Thymus (tissue), 11 donors: ENCODE measurements at regions not wholly inside any gene's neighbourhood (a gene's known extent, or its start where the extent isn't known, plus 50 kb on each side); places are given as distances from the start of the nearest gene placed in this dataset.
"Not testable (repeated sequence)": the region's sequence is repeated elsewhere in the genome, so short reads cannot be mapped to it uniquely, and the experiment has no call there.

Source experiments
- DNase-seq, 9 donors: peaks; one replicate each; pipeline ENCODE4 v3.0.0-alpha.2; 2013; ENCODE audit warnings: low spot score in 9 of 9, low read depth in 6 of 9, missing footprints in 1 of 9
- H3K27ac ChIP-seq, 2 donors: one replicate each; pipeline ENCODE4 v1.5.1; 2013; ENCODE audit warnings: control low read depth in 1 of 2, low read depth in 1 of 2, low read length in 1 of 2, mild to moderate bottlenecking in 1 of 2, moderate library complexity in 1 of 2
- H3K27me3 ChIP-seq, 2 donors: one replicate each; pipeline ENCODE4 v1.5.1; 2013; ENCODE audit warnings: low read length in 1 of 2; ENCODE audit not compliant: control insufficient read depth in 2 of 2, insufficient read depth in 1 of 2
- H3K36me3 ChIP-seq, 2 donors: one replicate each; pipeline ENCODE4 v1.5.1; 2013; ENCODE audit warnings: low read length in 1 of 2, mild to moderate bottlenecking in 1 of 2, moderate library complexity in 1 of 2; ENCODE audit not compliant: control insufficient read depth in 2 of 2, insufficient read depth in 2 of 2
- H3K4me1 ChIP-seq, 2 donors: one replicate each; pipeline ENCODE4 v1.5.1; 2013; ENCODE audit warnings: low read length in 2 of 2; ENCODE audit not compliant: control insufficient read depth in 2 of 2, insufficient read depth in 2 of 2
- H3K4me3 ChIP-seq, 2 donors: one replicate each; pipeline ENCODE4 v1.5.1; 2013; ENCODE audit warnings: low read length in 2 of 2, control low read depth in 1 of 2, mild to moderate bottlenecking in 1 of 2
- H3K9me3 ChIP-seq, 2 donors: one replicate each; pipeline ENCODE4 v1.5.1; 2013; ENCODE audit warnings: low read length in 1 of 2, mild to moderate bottlenecking in 1 of 2; ENCODE audit not compliant: control insufficient read depth in 2 of 2, insufficient read depth in 1 of 2
- WGBS: extraction: QIAGEN DNeasy Blood & Tissue Kit; methylation state at CpG from one replicate; pipeline ENCODE4 v1.1.7; 2013; 5-methylcytosine and 5-hydroxymethylcytosine counted together
- donor health status: healthy.

GRCh38 chr16:9676560-9677300, 505.5 kb downstream of the GRIN2A start:
- H3K27me3 ChIP-seq, result not testable (repeated sequence)
- 74% methylated on average over 6 of the region's 12 CpGs for WGBS

GRCh38 chr16:9677301-9677653, 505.0 kb downstream of the GRIN2A start:
- no peaks in the 10 kb centered on the region for H3K27me3 ChIP-seq
- no peak overlapping the region for H3K27ac ChIP-seq
- 73% methylated on average over 3 of the region's 3 CpGs for WGBS
- H3K4me1 ChIP-seq, result no peaks in the 10 kb centered on the region
- no peaks in the 10 kb centered on the region for H3K36me3 ChIP-seq
- DNase-seq, result no peak
- H3K9me3 ChIP-seq, result no peaks in the 10 kb centered on the region
- H3K4me3 ChIP-seq, result no peak overlapping the region

More at GRCh38 chr16:9676560-9677300, 505.5 kb downstream of the GRIN2A start:
- not testable (repeated sequence) for H3K9me3 ChIP-seq, H3K4me3 ChIP-seq, DNase-seq, H3K36me3 ChIP-seq, H3K27ac ChIP-seq, H3K4me1 ChIP-seq

DNA sequence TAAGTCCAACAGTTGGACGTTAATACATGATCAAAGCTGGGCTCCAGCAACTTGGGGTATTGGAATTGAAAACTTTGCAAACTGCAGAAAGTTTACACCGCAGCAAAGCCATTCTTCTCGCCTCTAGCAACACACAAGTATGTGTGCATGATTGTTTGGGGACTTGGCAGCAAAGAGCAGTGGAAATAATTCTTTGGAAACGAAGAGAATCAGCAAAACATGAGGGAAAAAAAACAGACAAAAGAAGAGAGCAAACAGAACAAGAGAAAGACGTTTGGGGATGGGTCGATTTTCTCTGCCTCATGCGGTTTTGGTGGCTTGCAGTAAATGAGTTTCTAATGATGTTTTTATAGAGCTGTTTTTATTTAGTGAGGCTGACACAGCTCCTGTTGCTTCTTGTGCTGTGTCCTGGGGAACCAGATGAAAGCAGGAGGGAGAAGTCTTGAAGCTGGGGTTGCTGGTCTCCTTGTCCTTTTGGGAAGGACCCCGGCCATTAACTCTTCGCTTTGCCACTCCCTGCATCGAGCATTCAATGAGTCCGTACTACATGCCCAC, 502.9 kb downstream of the GRIN2A start:
- WGBS, result 56% methylated on average over 11 of the region's 11 CpGs

GRCh38 chr16:9680019-9680655, 502.1 kb downstream of the GRIN2A start:
- Histone ChIP-seq H3K36me3 (no peaks in the 10 kb centered on the region), H3K27me3 (no peaks in the 10 kb centered on the region), H3K4me3 (no peak overlapping the region), H3K4me1 (no peaks in the 10 kb centered on the region), H3K27ac (no peak overlapping the region), H3K9me3 (peaks cover 0 to 1% of the 10 kb centered on the region in 2 donors)
- 67% methylated on average over 7 of the region's 7 CpGs for WGBS
- no peak for DNase-seq

More for the DNA sequence above, 502.9 kb downstream of the GRIN2A start:
- H3K36me3 ChIP-seq, result no peaks in the 10 kb centered on the region
- no peak overlapping the region for H3K27ac ChIP-seq
- no peaks in the 10 kb centered on the region for H3K4me1 ChIP-seq
- no peaks in the 10 kb centered on the region for H3K27me3 ChIP-seq
- DNase-seq, result no peak
- no peak overlapping the region for H3K4me3 ChIP-seq
- peaks cover 0 to 1% of the 10 kb centered on the region in 2 donors for H3K9me3 ChIP-seq

DNA sequence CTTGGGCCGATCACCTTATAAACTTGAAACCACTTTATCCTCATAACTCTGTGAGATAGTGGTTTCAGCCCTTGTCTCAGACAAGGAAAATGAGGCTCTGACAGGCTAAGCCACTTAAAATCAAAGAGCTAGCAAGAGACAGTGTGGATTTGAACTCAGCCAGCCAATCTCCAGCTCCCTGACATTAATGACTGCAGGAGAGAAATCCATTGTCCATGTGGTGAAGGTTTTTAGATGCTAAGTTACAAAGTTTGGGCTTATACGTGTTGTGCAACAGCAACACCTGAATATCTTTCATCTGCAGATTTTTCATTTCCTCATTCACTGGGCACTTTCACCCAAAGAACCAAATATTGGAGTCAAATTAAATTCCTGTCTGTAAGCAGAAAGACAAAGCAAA, 501.3 kb downstream of the GRIN2A start:
- Histone ChIP-seq H3K36me3 (no peaks in the 10 kb centered on the region), H3K27me3 (no peaks in the 10 kb centered on the region), H3K27ac (no peak overlapping the region), H3K4me1 (no peaks in the 10 kb centered on the region), H3K4me3 (no peak overlapping the region), H3K9me3 (peaks cover 0 to 1% of the 10 kb centered on the region in 2 donors)
- WGBS, result 86% methylated on average over 2 of the region's 2 CpGs
- no peak for DNase-seq

- H3K27ac ChIP-seq, result no peak overlapping the region
- peaks cover 0 to 1% of the 10 kb centered on the region in 2 donors for H3K9me3 ChIP-seq
- no peak for DNase-seq
- no peaks in the 10 kb centered on the region for H3K36me3 ChIP-seq
- H3K27me3 ChIP-seq, result no peaks in the 10 kb centered on the region
- H3K4me3 ChIP-seq, result no peak overlapping the region
- no peaks in the 10 kb centered on the region for H3K4me1 ChIP-seq
- 74% methylated on average over 9 of the region's 9 CpGs for WGBS
These were observed 500.7 kb downstream of the GRIN2A start for GRCh38 chr16:9681508-9681907.

DNA sequence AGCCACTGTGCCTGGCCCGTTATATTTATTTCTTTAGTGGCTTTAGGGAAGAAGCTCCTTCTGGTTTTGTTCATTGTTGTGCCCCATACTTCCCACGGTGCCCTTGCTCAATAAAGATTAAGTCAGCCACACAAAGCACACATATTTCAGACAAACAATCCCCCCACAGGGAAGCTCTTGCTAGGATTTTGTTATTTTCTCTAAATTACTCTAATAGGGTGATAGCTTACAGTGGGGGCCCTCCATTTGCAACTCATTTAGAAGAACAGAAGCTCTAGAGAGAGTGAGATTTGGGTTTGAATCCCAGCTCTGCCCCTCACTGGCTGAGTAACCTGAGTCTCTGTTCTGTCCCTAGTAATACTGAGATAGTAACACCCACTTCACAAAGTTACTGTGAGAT, 499.9 kb downstream of the GRIN2A start:
- Histone ChIP-seq H3K36me3 (no peaks in the 10 kb centered on the region), H3K27me3 (no peaks in the 10 kb centered on the region), H3K4me1 (no peaks in the 10 kb centered on the region), H3K4me3 (no peak overlapping the region), H3K27ac (no peak overlapping the region), H3K9me3 (peaks cover 0 to 1% of the 10 kb centered on the region in 2 donors)
- 68% methylated on average over 2 of the region's 2 CpGs for WGBS
- DNase-seq, result no peak

GRCh38 chr16:9683677-9684076, 498.6 kb downstream of the GRIN2A start:
- no peak for DNase-seq
- no peaks in the 10 kb centered on the region for H3K27me3 ChIP-seq
- no peak overlapping the region for H3K27ac ChIP-seq
- no peaks in the 10 kb centered on the region for H3K36me3 ChIP-seq
- H3K4me3 ChIP-seq, result no peak overlapping the region
- H3K4me1 ChIP-seq, result no peaks in the 10 kb centered on the region
- peaks cover 0 to 1% of the 10 kb centered on the region in 2 donors for H3K9me3 ChIP-seq

GRCh38 chr16:9687737-9688319, 494.4 kb downstream of the GRIN2A start:
- H3K4me1 ChIP-seq, result no peaks in the 10 kb centered on the region
- H3K9me3 ChIP-seq, result peaks cover 0 to 1% of the 10 kb centered on the region in 2 donors
- no peak overlapping the region for H3K4me3 ChIP-seq
- no peaks in the 10 kb centered on the region for H3K36me3 ChIP-seq
- H3K27me3 ChIP-seq, result no peaks in the 10 kb centered on the region
- DNase-seq, result no peak
- WGBS, result 83% methylated on average over 4 of the region's 4 CpGs
- H3K27ac ChIP-seq, result no peak overlapping the region
